GM19328 (cell line): ENCODE measurements at regions not wholly inside any gene's neighbourhood (a gene's known extent, or its start where the extent isn't known, plus 50 kb on each side); places are given as distances from the start of the nearest gene placed in this dataset.
A peak's percentile ranks its signal among the peaks of the same experiment; 100 is the strongest.

Experiments used
- ATAC-seq: cut with Tn5 transposase; IDR thresholded peaks from one replicate; pipeline ENCODE4 v1.9.1; 2021; ENCODE audit warnings: mild to moderate bottlenecking, moderate library complexity; ENCODE audit not compliant: unreplicated experiment

GRCh38 chr2:196224756-196225155, 53.4 kb upstream of the STK17B start:
- no peak for ATAC-seq

- ATAC-seq: no peak
Observed at GRCh38 chr2:196225213-196225612, 53.8 kb upstream of the STK17B start.

GRCh38 chr2:196226058-196226706, 54.8 kb upstream of the STK17B start:
- no peak for ATAC-seq

GRCh38 chr2:196226707-196227065, 55.3 kb upstream of the STK17B start:
- ATAC-seq: no peak

- no peak for ATAC-seq
Observed at GRCh38 chr2:196229013-196229412, 57.6 kb upstream of the STK17B start.

GRCh38 chr2:196230061-196230854, 58.9 kb upstream of the STK17B start:
- ATAC-seq: no peak

- ATAC-seq: peak; percentile 7
Observed at GRCh38 chr2:196233021-196233804, 61.8 kb upstream of the STK17B start.

GRCh38 chr2:196233805-196234475, 62.6 kb upstream of the STK17B start:
- ATAC-seq: peak; percentile 68

GRCh38 chr2:196234672-196235071, 63.3 kb upstream of the STK17B start:
- ATAC-seq: no peak

- ATAC-seq: no peak
Observed at GRCh38 chr2:196238836-196239380, 67.5 kb upstream of the STK17B start.

- peak; percentile 68 for ATAC-seq
Observed at GRCh38 chr2:196239622-196240587, 68.5 kb upstream of the STK17B start.

GRCh38 chr2:196241175-196241574, 69.8 kb upstream of the STK17B start:
- no peak for ATAC-seq

GRCh38 chr2:196242131-196242620, 70.8 kb upstream of the STK17B start:
- peak; percentile 78 for ATAC-seq

- ATAC-seq: no peak
Observed at GRCh38 chr2:196244516-196244915, 73.1 kb upstream of the STK17B start.

GRCh38 chr2:196244966-196245365, 73.6 kb upstream of the STK17B start:
- no peak for ATAC-seq

- ATAC-seq: no peak
Observed at GRCh38 chr2:196245378-196246140, 74.2 kb upstream of the STK17B start.

- ATAC-seq: no peak
Observed at GRCh38 chr2:196247114-196247975, 76.0 kb upstream of the STK17B start.

GRCh38 chr2:196247976-196248280, 76.5 kb upstream of the STK17B start:
- no peak for ATAC-seq
